HL-60/S4 (cell line): ENCODE measurements at regions not wholly inside any gene's neighbourhood (a gene's known extent, or its start where the extent isn't known, plus 50 kb on each side); places are given as distances from the start of the nearest gene placed in this dataset.

Source experiments
- in situ Hi-C: fragments of 300-500 bp; cut with MboI; formaldehyde crosslinking; loops from 2 replicates; pipeline ENCODE4 v1.14.3; 2022; ENCODE audit warnings: low sequenced_read_pairs

- in situ Hi-C loops: no loop called here
These were observed 155.3 kb downstream of the GADD45G start for GRCh38 chr9:89760123-89760522.

- in situ Hi-C loops: no loop called here
These were observed 159.4 kb downstream of the GADD45G start for GRCh38 chr9:89764217-89764616.

- in situ Hi-C loops: no loop called here
These were observed 160.6 kb downstream of the GADD45G start for GRCh38 chr9:89765211-89765946.

GRCh38 chr9:89766991-89767390, 162.2 kb downstream of the GADD45G start:
- in situ Hi-C loops: no loop called here

GRCh38 chr9:89768051-89768450, 163.2 kb downstream of the GADD45G start:
- in situ Hi-C loops: no loop called here

GRCh38 chr9:89768650-89769071, 163.8 kb downstream of the GADD45G start:
- in situ Hi-C loops: no loop called here

GRCh38 chr9:89770531-89771174, 165.8 kb downstream of the GADD45G start:
- in situ Hi-C loops: no loop called here

GRCh38 chr9:89771205-89771604, 166.4 kb downstream of the GADD45G start:
- in situ Hi-C loops: no loop called here

GRCh38 chr9:89773170-89773569, 168.4 kb downstream of the GADD45G start:
- in situ Hi-C loops: no loop called here

- in situ Hi-C loops: loop anchor here (25.0 kb wide), 1 partner anchor 163 kb away; the partner anchor contains the start of gene GADD45G
These were observed 170.1 kb downstream of the GADD45G start for GRCh38 chr9:89774858-89775370.

GRCh38 chr9:89775641-89776040, 170.8 kb downstream of the GADD45G start:
- in situ Hi-C loops: loop anchor here (25.0 kb wide), 1 partner anchor 163 kb away; the partner anchor contains the start of gene GADD45G

GRCh38 chr9:89776795-89777525, 172.1 kb downstream of the GADD45G start:
- in situ Hi-C loops: loop anchor here (25.0 kb wide), 1 partner anchor 165 kb away; the partner anchor contains the start of gene GADD45G

- in situ Hi-C loops: loop anchor here (25.0 kb wide), 1 partner anchor 165 kb away; the partner anchor contains the start of gene GADD45G
These were observed 172.7 kb downstream of the GADD45G start for GRCh38 chr9:89777544-89777943.

- in situ Hi-C loops: loop anchor here (25.0 kb wide), 1 partner anchor 166 kb away; the partner anchor contains the start of gene GADD45G
These were observed 173.6 kb downstream of the GADD45G start for GRCh38 chr9:89778100-89779090.

GRCh38 chr9:89779405-89780203, 174.8 kb downstream of the GADD45G start:
- in situ Hi-C loops: loop anchor here (25.0 kb wide), 1 partner anchor 167 kb away; the partner anchor contains the start of gene GADD45G

GRCh38 chr9:89780959-89781358, 176.1 kb downstream of the GADD45G start:
- in situ Hi-C loops: loop anchor here (25.0 kb wide), 1 partner anchor 169 kb away; the partner anchor contains the start of gene GADD45G

GRCh38 chr9:89781838-89782540, 177.2 kb downstream of the GADD45G start:
- in situ Hi-C loops: loop anchor here (25.0 kb wide), 1 partner anchor 170 kb away; the partner anchor contains the start of gene GADD45G

- in situ Hi-C loops: loop anchor here (25.0 kb wide), 1 partner anchor 174 kb away; the partner anchor contains the start of gene GADD45G
These were observed 181.8 kb downstream of the GADD45G start for GRCh38 chr9:89786655-89787054.
